ENCODE measurements at regions not wholly inside any gene's neighbourhood (a gene's known extent, or its start where the extent isn't known, plus 50 kb on each side); places are given as distances from the start of the nearest gene placed in this dataset.

DNA sequence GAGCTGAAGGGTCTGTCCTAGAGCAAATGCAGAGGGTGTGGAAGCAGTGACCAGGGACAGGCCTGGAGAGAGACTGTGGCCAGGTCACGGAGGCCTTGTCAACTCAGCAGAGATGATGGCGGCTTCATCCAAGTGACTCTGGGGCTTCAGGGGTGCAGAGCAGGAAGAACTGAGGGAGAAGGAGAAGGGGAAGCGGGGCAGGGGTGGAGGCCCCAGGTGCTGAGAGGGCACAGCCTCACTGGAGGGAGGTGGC, 299.1 kb downstream of the ZNF536 start:
- Mint-ChIP-seq H3K27me3 (ENCODE audit: low read depth) (no peaks in the 10 kb centered on the region; the same call in 1 of the 2 replicates), H3K4me1 (peaks cover 8% of the 10 kb centered on the region), H3K9me3 (no peaks in the 10 kb centered on the region), H3K27ac (no peak overlapping the region), H3K36me3 (no peaks in the 10 kb centered on the region), H3K4me3 (no peak overlapping the region)
- ATAC-seq (no peak), DNase-seq (ENCODE audit: low spot score) (no peak)
- TF ChIP-seq SP1 (CRISPR knock-in tag; conservative IDR thresholded peaks at IDR 0.05) (no peak), EMX1 (CRISPR knock-in tag; IDR thresholded peaks at IDR 0.05) (no peak), ATF3 (CRISPR knock-in tag; conservative IDR thresholded peaks at IDR 0.05) (no peak), FOXJ3 (CRISPR knock-in tag; IDR thresholded peaks at IDR 0.05; ENCODE audit: borderline replicate concordance) (no peak), ATF1 (CRISPR knock-in tag; IDR thresholded peaks at IDR 0.05) (no peak), ZNF671 (CRISPR knock-in tag; IDR thresholded peaks at IDR 0.05) (no peak), FOXP1 (CRISPR knock-in tag; IDR thresholded peaks at IDR 0.05; ENCODE audit: borderline replicate concordance) (no peak), STAT6 (CRISPR knock-in tag; conservative IDR thresholded peaks at IDR 0.05; ENCODE audit: low read depth) (no peak)
- TF ChIP-seq, protein P1, sequence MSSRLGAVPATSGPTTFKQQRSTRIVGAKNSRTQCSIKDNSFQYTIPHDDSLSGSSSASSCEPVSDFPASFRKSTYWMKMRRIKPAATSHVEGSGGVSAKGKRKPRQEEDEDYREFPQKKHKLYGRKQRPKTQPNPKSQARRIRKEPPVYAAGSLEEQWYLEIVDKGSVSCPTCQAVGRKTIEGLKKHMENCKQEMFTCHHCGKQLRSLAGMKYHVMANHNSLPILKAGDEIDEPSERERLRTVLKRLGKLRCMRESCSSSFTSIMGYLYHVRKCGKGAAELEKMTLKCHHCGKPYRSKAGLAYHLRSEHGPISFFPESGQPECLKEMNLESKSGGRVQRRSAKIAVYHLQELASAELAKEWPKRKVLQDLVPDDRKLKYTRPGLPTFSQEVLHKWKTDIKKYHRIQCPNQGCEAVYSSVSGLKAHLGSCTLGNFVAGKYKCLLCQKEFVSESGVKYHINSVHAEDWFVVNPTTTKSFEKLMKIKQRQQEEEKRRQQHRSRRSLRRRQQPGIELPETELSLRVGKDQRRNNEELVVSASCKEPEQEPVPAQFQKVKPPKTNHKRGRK (CRISPR knock-in tag; IDR thresholded peaks at IDR 0.05; ENCODE audit: borderline replicate concordance) = no peak
- TF ChIP-seq, protein P2, sequence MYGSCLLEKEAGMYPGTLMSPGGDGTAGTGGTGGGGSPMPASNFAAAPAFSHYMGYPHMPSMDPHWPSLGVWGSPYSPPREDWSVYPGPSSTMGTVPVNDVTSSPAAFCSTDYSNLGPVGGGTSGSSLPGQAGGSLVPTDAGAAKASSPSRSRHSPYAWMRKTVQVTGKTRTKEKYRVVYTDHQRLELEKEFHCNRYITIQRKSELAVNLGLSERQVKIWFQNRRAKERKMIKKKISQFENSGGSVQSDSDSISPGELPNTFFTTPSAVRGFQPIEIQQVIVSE (CRISPR knock-in tag; IDR thresholded peaks at IDR 0.05; ENCODE audit: borderline replicate concordance) = no peak
- TF ChIP-seq, protein P3, sequence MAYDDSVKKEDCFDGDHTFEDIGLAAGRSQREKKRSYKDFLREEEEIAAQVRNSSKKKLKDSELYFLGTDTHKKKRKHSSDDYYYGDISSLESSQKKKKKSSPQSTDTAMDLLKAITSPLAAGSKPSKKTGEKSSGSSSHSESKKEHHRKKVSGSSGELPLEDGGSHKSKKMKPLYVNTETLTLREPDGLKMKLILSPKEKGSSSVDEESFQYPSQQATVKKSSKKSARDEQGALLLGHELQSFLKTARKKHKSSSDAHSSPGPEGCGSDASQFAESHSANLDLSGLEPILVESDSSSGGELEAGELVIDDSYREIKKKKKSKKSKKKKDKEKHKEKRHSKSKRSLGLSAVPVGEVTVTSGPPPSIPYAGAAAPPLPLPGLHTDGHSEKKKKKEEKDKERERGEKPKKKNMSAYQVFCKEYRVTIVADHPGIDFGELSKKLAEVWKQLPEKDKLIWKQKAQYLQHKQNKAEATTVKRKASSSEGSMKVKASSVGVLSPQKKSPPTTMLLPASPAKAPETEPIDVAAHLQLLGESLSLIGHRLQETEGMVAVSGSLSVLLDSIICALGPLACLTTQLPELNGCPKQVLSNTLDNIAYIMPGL (CRISPR knock-in tag; IDR thresholded peaks at IDR 0.05) = no peak
- ChIA-PET POLR2A (no interaction called here), CTCF (no interaction called here)

DNA sequence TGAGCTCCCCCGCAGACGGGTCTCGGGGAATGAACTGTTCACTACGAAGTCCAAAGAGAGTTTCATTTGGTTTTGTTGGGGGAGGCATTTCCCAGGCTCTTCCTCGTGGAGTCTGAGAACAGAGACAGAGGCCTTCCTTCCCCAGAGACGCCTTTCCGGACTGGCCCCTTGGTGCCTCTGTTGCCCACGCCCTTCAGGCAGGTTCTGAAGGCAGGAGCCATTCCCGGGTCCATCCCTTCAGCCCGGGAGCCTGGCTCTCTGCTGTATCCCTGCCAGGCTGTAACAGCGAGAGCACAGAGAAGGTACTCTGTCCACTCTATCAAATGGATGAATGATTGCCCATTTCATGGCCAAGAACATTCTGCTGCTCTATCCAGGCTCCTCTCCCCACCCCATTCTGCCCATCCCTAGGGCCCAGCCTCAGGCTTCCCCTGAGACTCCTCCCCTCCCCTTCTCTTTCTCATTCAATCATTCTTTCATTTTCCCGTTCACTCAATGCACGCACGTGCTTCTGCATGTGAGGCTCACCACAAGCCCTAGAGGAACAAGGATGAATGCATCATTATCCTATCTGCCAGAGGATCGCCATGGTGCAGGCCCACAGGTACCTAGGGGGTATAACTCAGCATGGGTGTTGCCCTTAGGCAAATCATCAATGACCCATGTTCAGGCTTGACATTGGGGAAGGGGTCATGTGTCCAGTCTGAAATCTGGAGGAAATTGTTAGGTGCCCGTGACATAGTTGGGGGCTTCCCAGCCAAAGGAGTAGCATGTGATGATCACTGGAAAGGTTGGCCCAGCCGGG, 298.6 kb downstream of the ZNF536 start:
- H3K4me1 Mint-ChIP-seq = peaks cover 10% of the 10 kb centered on the region
- TF ChIP-seq CREB1 (CRISPR knock-in tag; IDR thresholded peaks at IDR 0.05) (no peak), TEAD1 (CRISPR knock-in tag; IDR thresholded peaks at IDR 0.05) (no peak), ZNF416 (CRISPR knock-in tag; IDR thresholded peaks at IDR 0.05) (no peak), AFF4 (CRISPR knock-in tag; IDR thresholded peaks at IDR 0.05; ENCODE audit: borderline replicate concordance) (no peak), IRF2 (CRISPR knock-in tag; IDR thresholded peaks at IDR 0.05; ENCODE audit: borderline replicate concordance, low read depth) (no peak), JUN (CRISPR knock-in tag; IDR thresholded peaks at IDR 0.05) (no peak)
- TF ChIP-seq, protein P4, sequence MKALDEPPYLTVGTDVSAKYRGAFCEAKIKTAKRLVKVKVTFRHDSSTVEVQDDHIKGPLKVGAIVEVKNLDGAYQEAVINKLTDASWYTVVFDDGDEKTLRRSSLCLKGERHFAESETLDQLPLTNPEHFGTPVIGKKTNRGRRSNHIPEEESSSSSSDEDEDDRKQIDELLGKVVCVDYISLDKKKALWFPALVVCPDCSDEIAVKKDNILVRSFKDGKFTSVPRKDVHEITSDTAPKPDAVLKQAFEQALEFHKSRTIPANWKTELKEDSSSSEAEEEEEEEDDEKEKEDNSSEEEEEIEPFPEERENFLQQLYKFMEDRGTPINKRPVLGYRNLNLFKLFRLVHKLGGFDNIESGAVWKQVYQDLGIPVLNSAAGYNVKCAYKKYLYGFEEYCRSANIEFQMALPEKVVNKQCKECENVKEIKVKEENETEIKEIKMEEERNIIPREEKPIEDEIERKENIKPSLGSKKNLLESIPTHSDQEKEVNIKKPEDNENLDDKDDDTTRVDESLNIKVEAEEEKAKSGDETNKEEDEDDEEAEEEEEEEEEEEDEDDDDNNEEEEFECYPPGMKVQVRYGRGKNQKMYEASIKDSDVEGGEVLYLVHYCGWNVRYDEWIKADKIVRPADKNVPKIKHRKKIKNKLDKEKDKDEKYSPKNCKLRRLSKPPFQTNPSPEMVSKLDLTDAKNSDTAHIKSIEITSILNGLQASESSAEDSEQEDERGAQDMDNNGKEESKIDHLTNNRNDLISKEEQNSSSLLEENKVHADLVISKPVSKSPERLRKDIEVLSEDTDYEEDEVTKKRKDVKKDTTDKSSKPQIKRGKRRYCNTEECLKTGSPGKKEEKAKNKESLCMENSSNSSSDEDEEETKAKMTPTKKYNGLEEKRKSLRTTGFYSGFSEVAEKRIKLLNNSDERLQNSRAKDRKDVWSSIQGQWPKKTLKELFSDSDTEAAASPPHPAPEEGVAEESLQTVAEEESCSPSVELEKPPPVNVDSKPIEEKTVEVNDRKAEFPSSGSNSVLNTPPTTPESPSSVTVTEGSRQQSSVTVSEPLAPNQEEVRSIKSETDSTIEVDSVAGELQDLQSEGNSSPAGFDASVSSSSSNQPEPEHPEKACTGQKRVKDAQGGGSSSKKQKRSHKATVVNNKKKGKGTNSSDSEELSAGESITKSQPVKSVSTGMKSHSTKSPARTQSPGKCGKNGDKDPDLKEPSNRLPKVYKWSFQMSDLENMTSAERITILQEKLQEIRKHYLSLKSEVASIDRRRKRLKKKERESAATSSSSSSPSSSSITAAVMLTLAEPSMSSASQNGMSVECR (CRISPR knock-in tag; IDR thresholded peaks at IDR 0.05; ENCODE audit: borderline replicate concordance) = no peak
- TF ChIP-seq, protein P2 (CRISPR knock-in tag; IDR thresholded peaks at IDR 0.05; ENCODE audit: borderline replicate concordance) = no peak

More for the DNA sequence above, 298.6 kb downstream of the ZNF536 start:
- ChIA-PET CTCF (interaction anchor here (1.0 to 2.7 kb wide), 9 partner anchors 8 to 383 kb away, joined by 3 to 22 read pairs (median 5); no protein-coding TSS in a partner anchor), POLR2A (no interaction called here)
- no peak for ATAC-seq
- Mint-ChIP-seq H3K27ac (no peak overlapping the region), H3K4me3 (no peak overlapping the region), H3K36me3 (no peaks in the 10 kb centered on the region), H3K9me3 (no peaks in the 10 kb centered on the region), H3K27me3 (ENCODE audit: low read depth) (no peaks in the 10 kb centered on the region; the same call in 1 of the 2 replicates)
- no peak for DNase-seq (ENCODE audit: low spot score)
